Fibroblast of villous mesenchyme (primary cell): ENCODE measurements at regions not wholly inside any gene's neighbourhood (a gene's known extent, or its start where the extent isn't known, plus 50 kb on each side); places are given as distances from the start of the nearest gene placed in this dataset.

Source experiments
- DNase-seq: peaks from one replicate; pipeline ENCODE4 v3.0.0-alpha.2; 2010; ENCODE audit warnings: low read depth
- H3K4me3 ChIP-seq: 2 replicates; pipeline ENCODE4 v1.5.1; 2011; ENCODE audit warnings: low read depth, mild to moderate bottlenecking, low read length
- CTCF ChIP-seq: IDR thresholded peaks from 2 replicates; pipeline ENCODE4 v1.5.1; 2012; ENCODE audit warnings: low read depth, mild to moderate bottlenecking, low read length; ENCODE audit not compliant: insufficient read depth

DNA sequence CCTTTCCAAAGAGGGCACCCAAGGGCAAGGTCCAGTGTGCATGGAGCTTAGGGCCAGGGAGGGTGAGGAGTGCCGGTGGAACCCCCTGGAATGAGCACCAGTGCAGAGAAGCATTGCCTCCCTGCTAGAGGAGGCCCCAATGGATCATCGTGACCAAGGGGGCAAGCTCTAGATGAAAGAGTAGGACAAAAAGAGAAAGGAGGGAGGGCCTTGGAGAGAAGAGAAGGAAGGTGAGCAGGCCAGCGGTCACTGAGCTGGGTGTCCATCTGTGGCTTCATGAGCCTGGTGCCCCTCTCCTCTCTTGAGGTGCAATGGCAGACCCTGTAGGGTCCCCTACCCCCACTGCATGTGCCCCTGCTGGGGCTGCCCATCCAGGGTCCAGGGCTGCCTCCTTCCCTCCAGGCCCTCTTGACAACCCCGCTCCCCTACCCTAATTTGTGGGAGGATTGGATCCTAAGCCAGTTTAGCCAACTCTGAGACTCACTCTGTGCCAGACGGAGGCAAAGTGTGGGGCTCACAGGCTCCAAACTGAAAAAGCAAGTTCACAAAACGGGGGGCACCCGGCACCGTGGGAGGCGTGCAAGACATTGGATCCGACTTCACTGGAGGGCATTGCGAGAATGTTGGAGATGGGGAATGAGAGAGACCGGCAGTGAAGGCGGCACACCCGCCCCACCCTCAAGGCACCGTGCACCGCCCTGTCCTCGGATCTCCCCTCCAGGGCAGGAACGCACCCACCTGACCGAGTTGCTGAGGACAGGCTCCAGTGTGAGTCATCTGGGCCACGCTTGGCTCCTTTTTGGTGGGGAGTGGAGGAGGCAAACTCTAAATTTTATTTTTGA lies 207.5 kb downstream of the KIF26A start:
- no peak overlapping the region for H3K4me3 ChIP-seq
- TF ChIP-seq CTCF, result no peak
- DNase-seq, result no peak

GRCh38 chr14:104346608-104347007 lies 208.2 kb downstream of the KIF26A start:
- no peak for TF ChIP-seq CTCF
- H3K4me3 ChIP-seq, result no peak overlapping the region
- no peak for DNase-seq

- DNase-seq, result no peak
- no peak overlapping the region for H3K4me3 ChIP-seq
- no peak for TF ChIP-seq CTCF
These were observed 210.4 kb downstream of the KIF26A start for GRCh38 chr14:104348741-104349140.

- DNase-seq, result no peak
These were observed 211.6 kb downstream of the KIF26A start for GRCh38 chr14:104349950-104350349.

GRCh38 chr14:104350463-104351185 lies 212.2 kb downstream of the KIF26A start:
- no peak for TF ChIP-seq CTCF
- DNase-seq, result no peak
- H3K4me3 ChIP-seq, result no peak overlapping the region

More at GRCh38 chr14:104349950-104350349, 211.6 kb downstream of the KIF26A start:
- no peak for TF ChIP-seq CTCF
- no peak overlapping the region for H3K4me3 ChIP-seq

GRCh38 chr14:104351849-104352492 lies 213.6 kb downstream of the KIF26A start:
- no peak overlapping the region for H3K4me3 ChIP-seq
- no peak for TF ChIP-seq CTCF
- no peak for DNase-seq
